ENCODE measurements at regions not wholly inside any gene's neighbourhood (a gene's known extent, or its start where the extent isn't known, plus 50 kb on each side); places are given as distances from the start of the nearest gene placed in this dataset.

DNA sequence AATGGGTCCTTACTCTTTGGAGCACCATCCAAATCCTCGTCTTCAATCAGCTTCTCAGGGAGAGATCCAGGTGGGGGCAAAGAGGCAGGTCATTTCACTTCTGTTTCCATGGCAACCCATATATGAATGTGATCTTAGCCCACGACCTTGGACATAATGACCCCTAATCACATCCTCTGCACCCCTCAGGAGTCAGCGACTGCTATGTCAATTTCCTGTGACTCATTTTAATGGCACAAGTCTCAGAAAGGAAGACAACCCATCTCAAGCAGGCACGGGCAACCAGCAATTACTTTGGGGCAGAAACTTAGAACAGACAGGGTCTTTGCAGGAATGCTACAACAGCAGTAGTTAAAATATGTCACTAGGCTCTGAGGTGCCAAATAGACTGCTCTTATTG, 591.2 kb downstream of the TLR4 start:
- Histone ChIP-seq H3K4me3 (replicated peaks; ENCODE audit: low read depth, low read length) (no peak overlapping the region), H3K27me3 (replicated peaks; ENCODE audit: control insufficient read depth, insufficient read depth, low read length) (no peaks in the 10 kb centered on the region; the same call in 1 of the 2 replicates), H3K36me3 (ENCODE audit: control insufficient read depth, insufficient read depth, low read length) (no peaks in the 10 kb centered on the region)
- DNase-seq (ENCODE audit: extremely low read depth, insufficient read length), result no peak
- TF ChIP-seq CTCF (IDR thresholded peaks at IDR 0.05; ENCODE audit: insufficient read depth, low read length, poor library complexity, severe bottlenecking), result no peak

GRCh38 chr9:118302721-118303120, 598.5 kb downstream of the TLR4 start:
- H3K27me3 ChIP-seq (replicated peaks; ENCODE audit: control insufficient read depth, insufficient read depth, low read length), result no peaks in the 10 kb centered on the region; the same call in 1 of the 2 replicates
- no peaks in the 10 kb centered on the region for H3K36me3 ChIP-seq (ENCODE audit: control insufficient read depth, insufficient read depth, low read length)
- DNase-seq (ENCODE audit: extremely low read depth, insufficient read length), result no peak
- TF ChIP-seq CTCF (IDR thresholded peaks at IDR 0.05; ENCODE audit: insufficient read depth, low read length, poor library complexity, severe bottlenecking), result no peak
- H3K4me3 ChIP-seq (replicated peaks; ENCODE audit: low read depth, low read length), result no peak overlapping the region

DNA sequence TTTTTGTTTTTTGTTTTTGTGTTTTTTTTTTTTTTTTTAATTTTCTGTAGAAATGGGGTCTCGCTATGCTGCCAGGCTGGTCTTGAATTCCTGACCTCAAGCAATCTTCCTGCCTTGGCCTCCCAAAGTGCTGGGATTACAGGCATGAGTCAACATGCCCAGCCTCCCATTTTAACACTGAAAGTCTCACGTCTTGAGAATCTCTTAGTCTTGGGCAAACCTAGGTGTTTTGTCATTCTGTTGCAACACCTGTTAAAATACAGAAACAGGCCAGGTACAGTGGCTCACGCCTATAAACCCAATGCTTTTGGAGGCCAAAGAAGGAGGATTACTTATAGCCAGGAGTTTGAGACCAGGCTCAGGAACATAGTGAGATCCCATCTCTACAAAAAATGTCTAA, 599.0 kb downstream of the TLR4 start:
- no peak for TF ChIP-seq CTCF (IDR thresholded peaks at IDR 0.05; ENCODE audit: insufficient read depth, low read length, poor library complexity, severe bottlenecking)

GRCh38 chr9:118305331-118305730, 601.1 kb downstream of the TLR4 start:
- TF ChIP-seq CTCF (IDR thresholded peaks at IDR 0.05; ENCODE audit: insufficient read depth, low read length, poor library complexity, severe bottlenecking), result no peak
- no peaks in the 10 kb centered on the region for H3K27me3 ChIP-seq (replicated peaks; ENCODE audit: control insufficient read depth, insufficient read depth, low read length)
- DNase-seq (ENCODE audit: extremely low read depth, insufficient read length), result no peak
- no peak overlapping the region for H3K4me3 ChIP-seq (replicated peaks; ENCODE audit: low read depth, low read length)
- no peaks in the 10 kb centered on the region for H3K36me3 ChIP-seq (ENCODE audit: control insufficient read depth, insufficient read depth, low read length)

More for the DNA sequence above, 599.0 kb downstream of the TLR4 start:
- Histone ChIP-seq H3K4me3 (replicated peaks; ENCODE audit: low read depth, low read length) (no peak overlapping the region), H3K36me3 (ENCODE audit: control insufficient read depth, insufficient read depth, low read length) (no peaks in the 10 kb centered on the region), H3K27me3 (replicated peaks; ENCODE audit: control insufficient read depth, insufficient read depth, low read length) (no peaks in the 10 kb centered on the region; the same call in 1 of the 2 replicates)
- DNase-seq (ENCODE audit: extremely low read depth, insufficient read length), result no peak

GRCh38 chr9:118306801-118307200, 602.6 kb downstream of the TLR4 start:
- H3K27me3 ChIP-seq (replicated peaks; ENCODE audit: control insufficient read depth, insufficient read depth, low read length), result no peaks in the 10 kb centered on the region
- H3K4me3 ChIP-seq (replicated peaks; ENCODE audit: low read depth, low read length), result no peak overlapping the region
- no peaks in the 10 kb centered on the region for H3K36me3 ChIP-seq (ENCODE audit: control insufficient read depth, insufficient read depth, low read length)
- TF ChIP-seq CTCF (IDR thresholded peaks at IDR 0.05; ENCODE audit: insufficient read depth, low read length, poor library complexity, severe bottlenecking), result no peak
- DNase-seq (ENCODE audit: extremely low read depth, insufficient read length), result no peak

DNA sequence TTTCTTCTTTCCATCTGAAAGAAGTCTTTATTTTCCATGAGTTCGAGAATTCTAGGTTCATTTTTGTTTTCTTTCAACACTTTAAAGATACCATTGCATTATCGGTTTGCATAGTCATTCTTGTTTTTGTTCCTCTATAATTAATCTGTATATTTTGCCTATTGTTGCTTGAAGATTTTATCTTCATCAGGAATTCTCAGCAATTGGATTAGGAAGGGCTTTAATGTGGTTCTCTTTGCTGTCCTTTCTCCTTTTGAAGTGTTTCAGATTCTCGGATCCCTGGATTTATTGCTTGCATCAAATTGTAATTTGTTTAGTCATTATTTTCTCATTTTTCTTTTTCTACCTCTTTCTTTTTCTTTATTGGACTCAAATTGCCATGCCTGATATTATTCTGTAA, 609.8 kb downstream of the TLR4 start:
- no peak for TF ChIP-seq CTCF (IDR thresholded peaks at IDR 0.05; ENCODE audit: insufficient read depth, low read length, poor library complexity, severe bottlenecking)
- Histone ChIP-seq H3K27me3 (replicated peaks; ENCODE audit: control insufficient read depth, insufficient read depth, low read length) (no peaks in the 10 kb centered on the region; the same call in 1 of the 2 replicates), H3K4me3 (replicated peaks; ENCODE audit: low read depth, low read length) (no peak overlapping the region), H3K36me3 (ENCODE audit: control insufficient read depth, insufficient read depth, low read length) (no peaks in the 10 kb centered on the region)
- DNase-seq (ENCODE audit: extremely low read depth, insufficient read length), result no peak
